ENCODE measurements at regions not wholly inside any gene's neighbourhood (a gene's known extent, or its start where the extent isn't known, plus 50 kb on each side); places are given as distances from the start of the nearest gene placed in this dataset.

GRCh38 chr12:47317175-47317915 lies 237.6 kb upstream of the AMIGO2 start:
- H3F3A ChIP-seq (replicated peaks; ENCODE audit: low read depth): no peaks in the 10 kb centered on the region
- no peak overlapping the region for H3K4me3 ChIP-seq
- H3K4me1 Mint-ChIP-seq: no peaks in the 10 kb centered on the region
- H3K4me2 ChIP-seq: no peak overlapping the region
- no peak for TF ChIP-seq NANOG (IDR thresholded peaks at IDR 0.05; ENCODE audit: borderline replicate concordance)
- TF ChIP-seq EZH2 (IDR thresholded peaks at IDR 0.05; ENCODE audit: low read depth, unreplicated experiment): no peak
- TF ChIP-seq JUNB (IDR thresholded peaks at IDR 0.05; ENCODE audit: unreplicated experiment): no peak
- TF ChIP-seq CREB1 (CRISPR knock-in tag; IDR thresholded peaks at IDR 0.05; ENCODE audit: low read depth): no peak
- H3K4me3 Mint-ChIP-seq: no peak overlapping the region
- 0 out of 2 replicates have a peak, but pooled peaks cover 8% of the 10 kb centered on the region for H3K9me2 ChIP-seq (ENCODE audit: insufficient read depth)
- no peaks in the 10 kb centered on the region for H4K20me1 ChIP-seq (replicated peaks; ENCODE audit: insufficient read depth)
- H3K27me3 Mint-ChIP-seq (ENCODE audit: insufficient read depth, low read depth, poor library complexity): peaks cover 4% of the 10 kb centered on the region
- no peaks in the 10 kb centered on the region; the same call in 2 of the 3 replicates for H3K9me3 Mint-ChIP-seq
- H2AFZ ChIP-seq: no peak overlapping the region
- no peak for ATAC-seq
- no peaks in the 10 kb centered on the region for H3K36me3 Mint-ChIP-seq (ENCODE audit: low read depth)
- no peaks in the 10 kb centered on the region for H3K27me3 ChIP-seq (ENCODE audit: insufficient read depth)
- H3K27ac Mint-ChIP-seq: no peak overlapping the region
- no peaks in the 10 kb centered on the region for H3K4me1 ChIP-seq (ENCODE audit: insufficient read depth)
- no peak overlapping the region for H3K27ac ChIP-seq (ENCODE audit: low read depth)
- no peaks in the 10 kb centered on the region for H3K79me2 ChIP-seq (replicated peaks; ENCODE audit: insufficient read depth)
- no peak for DNase-seq (ENCODE audit: low spot score)
- no peaks in the 10 kb centered on the region for H3K36me3 ChIP-seq (ENCODE audit: insufficient read depth)

DNA sequence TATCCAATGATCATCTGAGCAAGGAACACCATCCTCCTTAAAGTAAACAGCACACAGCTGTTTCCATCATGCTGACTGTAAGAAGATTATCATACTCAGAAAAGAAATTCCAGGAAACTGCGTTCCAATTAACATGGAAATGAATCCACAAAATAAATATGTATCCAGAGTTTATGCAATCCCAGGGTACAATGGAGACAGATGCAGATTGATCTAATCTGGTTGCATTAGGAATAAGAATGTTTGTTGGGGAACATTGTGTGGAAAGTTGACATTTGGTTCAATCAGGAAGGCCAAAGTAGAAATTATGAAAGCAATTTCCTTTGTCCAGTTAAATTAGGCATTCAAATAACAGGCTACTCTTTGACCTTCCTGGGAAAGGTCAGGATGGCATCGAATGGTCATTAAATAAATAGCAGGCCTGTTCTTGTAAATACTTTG lies 236.9 kb upstream of the AMIGO2 start:
- H3K4me1 Mint-ChIP-seq: no peaks in the 10 kb centered on the region
- H3K79me2 ChIP-seq (replicated peaks; ENCODE audit: insufficient read depth): no peaks in the 10 kb centered on the region
- no peaks in the 10 kb centered on the region for H3K36me3 ChIP-seq (ENCODE audit: insufficient read depth)
- peaks cover 4% of the 10 kb centered on the region for H3K27me3 Mint-ChIP-seq (ENCODE audit: insufficient read depth, low read depth, poor library complexity)
- H3K36me3 Mint-ChIP-seq (ENCODE audit: low read depth): no peaks in the 10 kb centered on the region
- no peak overlapping the region for H3K4me3 Mint-ChIP-seq
- H3K9me3 Mint-ChIP-seq: no peaks in the 10 kb centered on the region
- 0 out of 2 replicates have a peak, but pooled peaks cover 8% of the 10 kb centered on the region for H3K9me2 ChIP-seq (ENCODE audit: insufficient read depth)
- ATAC-seq (no peak), DNase-seq (ENCODE audit: low spot score) (no peak)
- H2AFZ ChIP-seq: no peak overlapping the region
- no peak overlapping the region for H3K27ac Mint-ChIP-seq
- no peak overlapping the region for H3K27ac ChIP-seq (ENCODE audit: low read depth)
- H4K20me1 ChIP-seq (replicated peaks; ENCODE audit: insufficient read depth): no peaks in the 10 kb centered on the region
- H3K4me1 ChIP-seq (ENCODE audit: insufficient read depth): no peaks in the 10 kb centered on the region
- no peaks in the 10 kb centered on the region for H3F3A ChIP-seq (replicated peaks; ENCODE audit: low read depth)
- H3K4me2 ChIP-seq: no peak overlapping the region
- H3K27me3 ChIP-seq (ENCODE audit: insufficient read depth): no peaks in the 10 kb centered on the region
- H3K4me3 ChIP-seq: no peak overlapping the region
- no peak for TF ChIP-seq NANOG (IDR thresholded peaks at IDR 0.05; ENCODE audit: borderline replicate concordance)
- TF ChIP-seq CREB1 (CRISPR knock-in tag; IDR thresholded peaks at IDR 0.05; ENCODE audit: low read depth): no peak
- TF ChIP-seq ZNF462 (CRISPR knock-in tag; IDR thresholded peaks at IDR 0.05): no peak
- TF ChIP-seq JUNB (IDR thresholded peaks at IDR 0.05; ENCODE audit: unreplicated experiment): no peak
- TF ChIP-seq EZH2phosphoT487 (IDR thresholded peaks at IDR 0.05; ENCODE audit: unreplicated experiment): no peak
- TF ChIP-seq REST (IDR thresholded peaks at IDR 0.05; ENCODE audit: unreplicated experiment): no peak
- no peak for TF ChIP-seq ZNF114 (CRISPR knock-in tag; IDR thresholded peaks at IDR 0.05)
- no peak for TF ChIP-seq EZH2 (IDR thresholded peaks at IDR 0.05; ENCODE audit: low read depth, unreplicated experiment)
- TF ChIP-seq POLR2AphosphoS5 (IDR thresholded peaks at IDR 0.05; ENCODE audit: low read depth): no peak

All from GM23338 (cell line).